Keratinocyte (primary cell): ENCODE measurements at regions not wholly inside any gene's neighbourhood (a gene's known extent, or its start where the extent isn't known, plus 50 kb on each side); places are given as distances from the start of the nearest gene placed in this dataset.

Source experiments
- DNase-seq: peaks from one replicate; pipeline ENCODE4 v3.0.0-alpha.2; 2011; ENCODE audit warnings: low read depth, missing footprints, low spot score
- FAIRE-seq: peaks from 2 replicates; lab custom pipeline; 2011; peaks lifted over from hg19 to GRCh38; lab: Jason Lieb, UNC
- H2AFZ ChIP-seq: 2 replicates; pipeline ENCODE4 v1.6.0; 2012; ENCODE audit warnings: low read length, control low read depth, inconsistent platforms; ENCODE audit not compliant: control insufficient read depth
- H3K27ac ChIP-seq: 2 replicates; pipeline ENCODE4 v1.5.1; 2011; ENCODE audit warnings: low read length; ENCODE audit not compliant: control insufficient read depth, insufficient read depth
- H3K27me3 ChIP-seq: 3 replicates; pipeline ENCODE4 v1.6.0; 2011; ENCODE audit warnings: low read length; ENCODE audit not compliant: control insufficient read depth, insufficient read depth; ENCODE audit errors: extremely low read depth
- H3K36me3 ChIP-seq, 2 experiments: 2 replicates in 1 of 2; 3 replicates in 1 of 2; pipeline ENCODE4 v1.5.1; 2011; ENCODE audit warnings: low read length in 2 of 2, mild to moderate bottlenecking in 1 of 2; ENCODE audit not compliant: control insufficient read depth in 2 of 2, insufficient read depth in 2 of 2; ENCODE audit errors: extremely low read depth in 1 of 2
- H3K4me1 ChIP-seq: 3 replicates; pipeline ENCODE4 v1.5.1; 2011; ENCODE audit warnings: low read length; ENCODE audit not compliant: control insufficient read depth, insufficient read depth; ENCODE audit errors: extremely low read depth
- H3K4me2 ChIP-seq: 3 replicates; pipeline ENCODE4 v1.6.0; 2011; ENCODE audit warnings: low read depth, low read length; ENCODE audit not compliant: control insufficient read depth, insufficient read depth; ENCODE audit errors: extremely low read depth
- H3K4me3 ChIP-seq, 3 experiments: fragments of 200-600 bp in 1 of 3; sonication (generic) in 1 of 3; 2 replicates in 2 of 3; 3 replicates in 1 of 3; pipeline ENCODE4 v1.5.1; 2011 to 2016; ENCODE audit warnings: low read length in 3 of 3, mild to moderate bottlenecking in 3 of 3, control low read depth in 2 of 3, inconsistent platforms in 1 of 3, low read depth in 1 of 3, mixed read lengths in 1 of 3, mixed run types in 1 of 3, moderate library complexity in 1 of 3; ENCODE audit not compliant: control insufficient read depth in 2 of 3, insufficient read depth in 2 of 3; ENCODE audit errors: extremely low read depth in 1 of 3
- H3K79me2 ChIP-seq: 2 replicates; pipeline ENCODE4 v1.6.0; 2012; ENCODE audit warnings: low read length; ENCODE audit not compliant: control insufficient read depth, insufficient read depth
- H3K9ac ChIP-seq: 3 replicates; pipeline ENCODE4 v1.6.0; 2011; ENCODE audit warnings: low read length; ENCODE audit not compliant: control insufficient read depth, insufficient read depth; ENCODE audit errors: extremely low read depth
- H3K9me1 ChIP-seq: 3 replicates; pipeline ENCODE4 v1.6.0; 2011; ENCODE audit warnings: low read length; ENCODE audit not compliant: control insufficient read depth, insufficient read depth; ENCODE audit errors: extremely low read depth
- H3K9me3 ChIP-seq: 2 replicates; pipeline ENCODE4 v1.5.1; 2012; ENCODE audit warnings: low read depth, low read length; ENCODE audit not compliant: control insufficient read depth
- H4K20me1 ChIP-seq: 3 replicates; pipeline ENCODE4 v1.6.0; 2011; ENCODE audit warnings: low read length; ENCODE audit not compliant: control insufficient read depth, insufficient read depth; ENCODE audit errors: extremely low read depth
- CTCF ChIP-seq, 3 experiments: IDR thresholded peaks in 1 of 3; conservative IDR thresholded peaks in 1 of 3; optimal IDR thresholded peaks in 1 of 3; 2 replicates in 2 of 3; 3 replicates in 1 of 3; pipeline versions ENCODE3 to v1.5.1; 2011; ENCODE audit warnings: low read length in 3 of 3, mild to moderate bottlenecking in 3 of 3, moderate library complexity in 2 of 3, control low read depth in 1 of 3, inconsistent platforms in 1 of 3; ENCODE audit not compliant: insufficient read depth in 2 of 3; ENCODE audit errors: extremely low read depth in 1 of 3
- EZH2 ChIP-seq: IDR thresholded peaks from one replicate; pipeline ENCODE4 v1.6.1; 2012; ENCODE audit warnings: inconsistent platforms, mild to moderate bottlenecking, low read length, moderate library complexity
- dilution Hi-C: fragments of 300-500 bp; cut with MboI; formaldehyde crosslinking; loops from one replicate; pipeline ENCODE4 v1.7.0; 2020; ENCODE audit warnings: low sequenced_read_pairs; ENCODE audit not compliant: extremely low pct_ligation_motif_present

- Histone ChIP-seq H3K4me2 (no peak overlapping the region), H3K27me3 (no peaks in the 10 kb centered on the region), H3K27ac (no peak overlapping the region), H3K36me3 (no peaks in the 10 kb centered on the region), H3K4me1 (no peaks in the 10 kb centered on the region), H2AFZ (no peak overlapping the region), H3K4me3 (no peak overlapping the region), H3K9me3 (no peaks in the 10 kb centered on the region), H4K20me1 (no peaks in the 10 kb centered on the region), H3K9me1 (no peaks in the 10 kb centered on the region), H3K79me2 (no peaks in the 10 kb centered on the region), H3K9ac (no peak overlapping the region)
- TF ChIP-seq EZH2 (no peak), CTCF (optimal IDR thresholded peaks at IDR 0.05 in 1 of 3, IDR thresholded peaks at IDR 0.05 in 1 of 3, conservative IDR thresholded peaks at IDR 0.05 in 1 of 3; ENCODE audit: extremely low read depth in 1 of 3, insufficient read depth in 2 of 3, low read length in 3 of 3) (no peak)
- DNase-seq (no peak), FAIRE-seq (no peak)
- dilution Hi-C loops = no loop called here
These were observed 775.9 kb downstream of the TRIML1 start for GRCh38 chr4:188915175-188915574.

- no peaks in the 10 kb centered on the region for H3K9me3 ChIP-seq
- H3K9ac ChIP-seq = no peak overlapping the region
- dilution Hi-C loops = no loop called here
- no peaks in the 10 kb centered on the region for H4K20me1 ChIP-seq
- H3K79me2 ChIP-seq = no peaks in the 10 kb centered on the region
- H3K9me1 ChIP-seq = no peaks in the 10 kb centered on the region
- no peak overlapping the region for H2AFZ ChIP-seq
- DNase-seq (no peak), FAIRE-seq (no peak)
- H3K36me3 ChIP-seq = no peaks in the 10 kb centered on the region
- no peak overlapping the region for H3K27ac ChIP-seq
- no peaks in the 10 kb centered on the region for H3K27me3 ChIP-seq
- H3K4me1 ChIP-seq = no peaks in the 10 kb centered on the region
- no peak overlapping the region for H3K4me2 ChIP-seq
- TF ChIP-seq EZH2 (no peak), CTCF (optimal IDR thresholded peaks at IDR 0.05 in 1 of 3, IDR thresholded peaks at IDR 0.05 in 1 of 3, conservative IDR thresholded peaks at IDR 0.05 in 1 of 3; ENCODE audit: extremely low read depth in 1 of 3, insufficient read depth in 2 of 3, low read length in 3 of 3) (no peak)
- H3K4me3 ChIP-seq = no peak overlapping the region
These were observed 779.5 kb downstream of the TRIML1 start for GRCh38 chr4:188918787-188919186.
